GM12878 (cell line): ENCODE measurements at regions not wholly inside any gene's neighbourhood (a gene's known extent, or its start where the extent isn't known, plus 50 kb on each side); places are given as distances from the start of the nearest gene placed in this dataset.

Source experiments
- ATAC-seq: fragments of 200-7000 bp; cut with Tn5 transposase; 3 replicates; pipeline ENCODE4 v1.9.1; 2020; ENCODE audit warnings: mild to moderate bottlenecking, moderate library complexity
- BruUV-seq: library from RNA; stranded (reverse); fragments of 400-500 nt; replicated peaks from 2 replicates; lab custom pipeline; 2021; lab: Mats Ljungman, UMichigan
- CTCF ChIA-PET: fragments of 300-600 bp; sonication (Branson Sonifier 250); formaldehyde crosslinking; extraction: SDS; loops from one replicate; lab custom pipeline; 2021; ENCODE audit warnings: inconsistent platforms; lab: Yijun Ruan, JAX
- POLR2A ChIA-PET: fragments of 350-600 bp; formaldehyde crosslinking; extraction: SDS; loops from one replicate; lab custom pipeline; 2021; ENCODE audit warnings: inconsistent platforms; lab: Charles Lee
- RAD21 ChIA-PET: fragments of 300-600 bp; sonication (Branson Sonifier 250); formaldehyde crosslinking; loops from one replicate; lab custom pipeline; 2023; ENCODE audit warnings: antibody characterized with exemption; ENCODE audit not compliant: unreplicated experiment; lab: Charles Lee
- SMC1A ChIA-PET: fragments of 300-600 bp; sonication (Branson Sonifier 250); formaldehyde crosslinking; loops from one replicate; lab custom pipeline; 2023; ENCODE audit not compliant: unreplicated experiment, uncharacterized antibody; lab: Charles Lee
- DNase-seq: peaks from one replicate; pipeline ENCODE4 v3.0.0-alpha.2; 2011; ENCODE audit warnings: low read depth, low spot score
- FAIRE-seq: peaks from 3 replicates; lab custom pipeline; 2011; peaks lifted over from hg19 to GRCh38; lab: Jason Lieb, UNC
- H2AFZ ChIP-seq: 2 replicates; pipeline ENCODE4 v1.6.0; 2011; ENCODE audit warnings: low read depth, low read length, control low read depth; ENCODE audit not compliant: control insufficient read depth
- H3K27ac ChIP-seq: 2 replicates; pipeline ENCODE4 v1.5.1; 2011; ENCODE audit warnings: control low read depth; ENCODE audit not compliant: control insufficient read depth, insufficient read depth
- H3K27me3 ChIP-seq, 2 experiments: replicated peaks in 1 of 2; 2 replicates each; pipeline versions ENCODE4 v1.6.0 to v1.6.1; 2011; ENCODE audit warnings: low read length in 1 of 2; ENCODE audit not compliant: control insufficient read depth in 2 of 2, insufficient read depth in 2 of 2
- H3K36me3 ChIP-seq, 2 experiments: 2 replicates each; pipeline ENCODE4 v1.5.1; 2011; ENCODE audit warnings: low read length in 1 of 2; ENCODE audit not compliant: control insufficient read depth in 2 of 2, insufficient read depth in 2 of 2
- H3K4me1 ChIP-seq: 2 replicates; pipeline ENCODE4 v1.6.1; 2011; ENCODE audit warnings: mild to moderate bottlenecking, low read length, moderate library complexity, mixed read lengths; ENCODE audit not compliant: control insufficient read depth, insufficient read depth
- H3K4me2 ChIP-seq: 2 replicates; pipeline ENCODE4 v1.6.0; 2011; ENCODE audit warnings: control low read depth; ENCODE audit not compliant: control insufficient read depth, insufficient read depth
- H3K4me3 ChIP-seq: fragments of 200-600 bp; sonication (generic); 2 replicates; pipeline ENCODE4 v1.5.1; 2016
- H3K79me2 ChIP-seq: 2 replicates; pipeline ENCODE4 v1.6.0; 2011; ENCODE audit warnings: low read length; ENCODE audit not compliant: control insufficient read depth, insufficient read depth
- H3K9ac ChIP-seq: 2 replicates; pipeline ENCODE4 v1.8.0; 2011; ENCODE audit warnings: low read length, control low read depth, mixed read lengths; ENCODE audit not compliant: control insufficient read depth, insufficient read depth
- H3K9me3 ChIP-seq: replicated peaks from 3 replicates; pipeline ENCODE4 v1.5.1; 2011; ENCODE audit warnings: mild to moderate bottlenecking, low read length; ENCODE audit not compliant: control insufficient read depth, insufficient read depth
- H4K20me1 ChIP-seq: 2 replicates; pipeline ENCODE4 v1.6.0; 2011; ENCODE audit not compliant: control insufficient read depth, insufficient read depth
- BRCA1 ChIP-seq: IDR thresholded peaks from 2 replicates; pipeline ENCODE4 v1.6.1; 2011; ENCODE audit warnings: low read depth, low read length, improper control_type of control experiment
- CHD1 ChIP-seq: IDR thresholded peaks from 2 replicates; pipeline ENCODE4 v1.6.1; 2012; ENCODE audit warnings: low read depth, low read length, improper control_type of control experiment
- KDM1A ChIP-seq: fragments of 200-600 bp; sonication (generic); IDR thresholded peaks from 2 replicates; pipeline ENCODE4 v1.6.1; 2016; ENCODE audit warnings: borderline replicate concordance
- MTA3 ChIP-seq: IDR thresholded peaks from 2 replicates; pipeline ENCODE4 v1.6.1; 2012; ENCODE audit warnings: low read length, inconsistent platforms, borderline replicate concordance
- NRF1 ChIP-seq: conservative IDR thresholded peaks from 2 replicates; pipeline ENCODE4 v1.6.1; 2011; ENCODE audit warnings: mild to moderate bottlenecking, low read depth, low read length, improper control_type of control experiment
- RCOR1 ChIP-seq: conservative IDR thresholded peaks from 2 replicates; pipeline ENCODE4 v1.6.1; 2012; ENCODE audit warnings: low read depth, low read length, improper control_type of control experiment
- RELA ChIP-seq: fragments of 450-650 bp; IDR thresholded peaks from 2 replicates; pipeline ENCODE4 v1.8.0; 2014; ENCODE audit warnings: borderline replicate concordance; ENCODE audit not compliant: partially characterized antibody
- RFX5 ChIP-seq: IDR thresholded peaks from 2 replicates; pipeline ENCODE4 v1.6.1; 2011; ENCODE audit warnings: low read depth, low read length, improper control_type of control experiment
- SMAD5 ChIP-seq: IDR thresholded peaks from 2 replicates; pipeline ENCODE4 v1.6.1; 2016; ENCODE audit warnings: antibody characterized with exemption, low read depth
- SMARCA5 ChIP-seq: fragments of 450-650 bp; IDR thresholded peaks from 2 replicates; pipeline ENCODE4 v1.6.1; 2017; ENCODE audit warnings: mild to moderate bottlenecking
- SREBF1 ChIP-seq: IDR thresholded peaks from 2 replicates; pipeline ENCODE4 v1.6.1; 2012; ENCODE audit warnings: mild to moderate bottlenecking, low read length
- TCF3 ChIP-seq: IDR thresholded peaks from 2 replicates; pipeline ENCODE4 v1.6.1; 2012; ENCODE audit warnings: low read depth, mild to moderate bottlenecking, low read length, borderline replicate concordance; ENCODE audit not compliant: insufficient read depth
- ZNF217 ChIP-seq: fragments of 450-650 bp; IDR thresholded peaks from 2 replicates; pipeline ENCODE4 v1.6.1; 2017; ENCODE audit warnings: antibody characterized with exemption, mild to moderate bottlenecking
- WGBS: methylation state at CpG from one replicate; pipeline ENCODE4 v1.1.6; 2016; ENCODE audit warnings: low lambda C conversion rate; ENCODE audit not compliant: insufficient replicate concordance, insufficient coverage; ENCODE audit errors: missing lambda C conversion rate; 5-methylcytosine and 5-hydroxymethylcytosine counted together
- in situ Hi-C: fragments of 300-500 bp; cut with MboI; formaldehyde crosslinking; loops from 9 replicates; pipeline ENCODE4 v1.14.3; 2018; ENCODE audit warnings: mixed read lengths
- intact Hi-C: fragments of 100-400 bp; cut with micrococcal nuclease; formaldehyde crosslinking; loops from one replicate; pipeline ENCODE4 v1.14.2; 2022; ENCODE audit not compliant: unreplicated experiment
- TF ChIP-seq, protein P1 (sequence below): fragments of 450-650 bp; IDR thresholded peaks from 2 replicates; pipeline ENCODE4 v1.6.1; 2017; ENCODE audit warnings: mild to moderate bottlenecking
- TF ChIP-seq, protein P2 (sequence below): fragments of 450-650 bp; IDR thresholded peaks from 2 replicates; pipeline ENCODE4 v1.6.1; 2017; ENCODE audit warnings: mild to moderate bottlenecking, moderate library complexity
- TF ChIP-seq, protein P3 (sequence below): IDR thresholded peaks from 2 replicates; pipeline ENCODE4 v1.6.1; 2011; ENCODE audit warnings: borderline replicate concordance, low read depth, mild to moderate bottlenecking, moderate library complexity, mixed read lengths, low read length; ENCODE audit not compliant: insufficient read depth; ENCODE audit errors: extremely low read length

DNA sequence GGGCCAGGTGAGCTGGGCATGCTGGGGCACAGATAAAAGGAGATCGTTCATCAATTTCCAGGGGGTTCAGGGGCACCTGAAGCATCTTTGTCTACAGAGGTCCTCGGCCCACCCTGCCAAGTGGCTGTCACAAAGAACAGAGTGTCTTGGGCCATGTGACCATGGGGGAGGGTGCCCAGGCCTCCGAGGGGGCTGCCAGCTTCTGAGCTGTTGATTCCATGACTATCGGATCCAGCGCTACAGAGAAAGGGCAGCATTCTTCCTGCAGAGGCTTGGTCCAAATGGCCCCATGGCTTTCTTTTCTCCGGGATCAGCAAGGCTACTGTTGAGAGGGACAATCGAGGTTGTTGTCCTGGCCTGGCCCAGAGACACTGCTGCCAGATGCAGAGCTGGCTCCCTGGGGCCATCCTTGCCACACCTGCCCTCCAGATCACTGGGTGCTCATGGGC lies 289.2 kb downstream of the ZSWIM6 start:
- no TSS peak for BruUV-seq

More for the DNA sequence above, 289.2 kb downstream of the ZSWIM6 start:
- no peaks in the 10 kb centered on the region for H3K4me1 ChIP-seq
- ATAC-seq = no peak
- no peak for FAIRE-seq
- no peak overlapping the region for H3K4me2 ChIP-seq
- no peak overlapping the region for H3K4me3 ChIP-seq
- peaks cover 0 to 7% of the 10 kb centered on the region in 2 experiments; a peak in 3 of 4 replicates for H3K27me3 ChIP-seq
- CTCF ChIA-PET = no interaction called here
- intact Hi-C loops = no loop called here
- no peak overlapping the region for H3K27ac ChIP-seq
- 41% methylated on average over 7 of the region's 7 CpGs for WGBS
- POLR2A ChIA-PET = no interaction called here
- SMC1A ChIA-PET = interaction anchor here (1.5 kb wide), 1 partner anchor 36 kb away, joined by 3 read pairs; no protein-coding TSS in a partner anchor
- RAD21 ChIA-PET = no interaction called here
- H3K79me2 ChIP-seq = no peaks in the 10 kb centered on the region
- H3K36me3 ChIP-seq = no peaks in the 10 kb centered on the region
- DNase-seq = no peak
- in situ Hi-C loops = no loop called here
- TF ChIP-seq BRCA1 = no peak
- TF ChIP-seq RFX5 = no peak
- no peak for TF ChIP-seq RELA
- TF ChIP-seq SREBF1 = no peak
- TF ChIP-seq SMAD5 = no peak
- no peak for TF ChIP-seq KDM1A
- no peak for TF ChIP-seq NRF1
- no peak for TF ChIP-seq ZNF217
- TF ChIP-seq, protein P1, sequence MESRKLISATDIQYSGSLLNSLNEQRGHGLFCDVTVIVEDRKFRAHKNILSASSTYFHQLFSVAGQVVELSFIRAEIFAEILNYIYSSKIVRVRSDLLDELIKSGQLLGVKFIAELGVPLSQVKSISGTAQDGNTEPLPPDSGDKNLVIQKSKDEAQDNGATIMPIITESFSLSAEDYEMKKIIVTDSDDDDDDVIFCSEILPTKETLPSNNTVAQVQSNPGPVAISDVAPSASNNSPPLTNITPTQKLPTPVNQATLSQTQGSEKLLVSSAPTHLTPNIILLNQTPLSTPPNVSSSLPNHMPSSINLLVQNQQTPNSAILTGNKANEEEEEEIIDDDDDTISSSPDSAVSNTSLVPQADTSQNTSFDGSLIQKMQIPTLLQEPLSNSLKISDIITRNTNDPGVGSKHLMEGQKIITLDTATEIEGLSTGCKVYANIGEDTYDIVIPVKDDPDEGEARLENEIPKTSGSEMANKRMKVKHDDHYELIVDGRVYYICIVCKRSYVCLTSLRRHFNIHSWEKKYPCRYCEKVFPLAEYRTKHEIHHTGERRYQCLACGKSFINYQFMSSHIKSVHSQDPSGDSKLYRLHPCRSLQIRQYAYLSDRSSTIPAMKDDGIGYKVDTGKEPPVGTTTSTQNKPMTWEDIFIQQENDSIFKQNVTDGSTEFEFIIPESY = no peak
- TF ChIP-seq MTA3 = no peak
- TF ChIP-seq, protein P2, sequence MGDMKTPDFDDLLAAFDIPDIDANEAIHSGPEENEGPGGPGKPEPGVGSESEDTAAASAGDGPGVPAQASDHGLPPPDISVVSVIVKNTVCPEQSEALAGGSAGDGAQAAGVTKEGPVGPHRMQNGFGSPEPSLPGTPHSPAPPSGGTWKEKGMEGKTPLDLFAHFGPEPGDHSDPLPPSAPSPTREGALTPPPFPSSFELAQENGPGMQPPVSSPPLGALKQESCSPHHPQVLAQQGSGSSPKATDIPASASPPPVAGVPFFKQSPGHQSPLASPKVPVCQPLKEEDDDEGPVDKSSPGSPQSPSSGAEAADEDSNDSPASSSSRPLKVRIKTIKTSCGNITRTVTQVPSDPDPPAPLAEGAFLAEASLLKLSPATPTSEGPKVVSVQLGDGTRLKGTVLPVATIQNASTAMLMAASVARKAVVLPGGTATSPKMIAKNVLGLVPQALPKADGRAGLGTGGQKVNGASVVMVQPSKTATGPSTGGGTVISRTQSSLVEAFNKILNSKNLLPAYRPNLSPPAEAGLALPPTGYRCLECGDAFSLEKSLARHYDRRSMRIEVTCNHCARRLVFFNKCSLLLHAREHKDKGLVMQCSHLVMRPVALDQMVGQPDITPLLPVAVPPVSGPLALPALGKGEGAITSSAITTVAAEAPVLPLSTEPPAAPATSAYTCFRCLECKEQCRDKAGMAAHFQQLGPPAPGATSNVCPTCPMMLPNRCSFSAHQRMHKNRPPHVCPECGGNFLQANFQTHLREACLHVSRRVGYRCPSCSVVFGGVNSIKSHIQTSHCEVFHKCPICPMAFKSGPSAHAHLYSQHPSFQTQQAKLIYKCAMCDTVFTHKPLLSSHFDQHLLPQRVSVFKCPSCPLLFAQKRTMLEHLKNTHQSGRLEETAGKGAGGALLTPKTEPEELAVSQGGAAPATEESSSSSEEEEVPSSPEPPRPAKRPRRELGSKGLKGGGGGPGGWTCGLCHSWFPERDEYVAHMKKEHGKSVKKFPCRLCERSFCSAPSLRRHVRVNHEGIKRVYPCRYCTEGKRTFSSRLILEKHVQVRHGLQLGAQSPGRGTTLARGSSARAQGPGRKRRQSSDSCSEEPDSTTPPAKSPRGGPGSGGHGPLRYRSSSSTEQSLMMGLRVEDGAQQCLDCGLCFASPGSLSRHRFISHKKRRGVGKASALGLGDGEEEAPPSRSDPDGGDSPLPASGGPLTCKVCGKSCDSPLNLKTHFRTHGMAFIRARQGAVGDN = no peak
- TF ChIP-seq RCOR1 = no peak
- TF ChIP-seq TCF3 = no peak
- TF ChIP-seq CHD1 = no peak
- TF ChIP-seq, protein P3, sequence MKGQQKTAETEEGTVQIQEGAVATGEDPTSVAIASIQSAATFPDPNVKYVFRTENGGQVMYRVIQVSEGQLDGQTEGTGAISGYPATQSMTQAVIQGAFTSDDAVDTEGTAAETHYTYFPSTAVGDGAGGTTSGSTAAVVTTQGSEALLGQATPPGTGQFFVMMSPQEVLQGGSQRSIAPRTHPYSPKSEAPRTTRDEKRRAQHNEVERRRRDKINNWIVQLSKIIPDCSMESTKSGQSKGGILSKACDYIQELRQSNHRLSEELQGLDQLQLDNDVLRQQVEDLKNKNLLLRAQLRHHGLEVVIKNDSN = no peak
- no peak for TF ChIP-seq SMARCA5
- TF ChIP-seq, all 136 proteins: peak for 0
- Histone ChIP-seq H3K9ac (no peak overlapping the region), H3K9me3 (no peaks in the 10 kb centered on the region), H4K20me1 (no peaks in the 10 kb centered on the region; the same call in 1 of the 2 replicates), H2AFZ (no peak overlapping the region)
